BE2C (cell line): ENCODE measurements at regions not wholly inside any gene's neighbourhood (a gene's known extent, or its start where the extent isn't known, plus 50 kb on each side); places are given as distances from the start of the nearest gene placed in this dataset.

ENCODE experiments used
- DNase-seq: peaks from one replicate; pipeline ENCODE4 v3.0.0-alpha.2; 2020
- H3K27me3 ChIP-seq: fragments of 250-450 bp; sonication (Bioruptor Pico); 2 replicates; pipeline ENCODE4 v1.5.1; 2020; ENCODE audit warnings: mild to moderate bottlenecking
- H3K36me3 ChIP-seq: fragments of 250-450 bp; sonication (Bioruptor Pico); 2 replicates; pipeline ENCODE4 v1.5.1; 2020; ENCODE audit warnings: mild to moderate bottlenecking
- H3K4me1 ChIP-seq: fragments of 250-450 bp; sonication (Bioruptor Pico); 2 replicates; pipeline ENCODE4 v1.5.1; 2020
- H3K4me3 ChIP-seq: 2 replicates; pipeline ENCODE4 v1.5.1; 2011; ENCODE audit warnings: low read depth, low read length
- H3K9me3 ChIP-seq: fragments of 250-450 bp; sonication (Bioruptor Pico); 2 replicates; pipeline ENCODE4 v1.5.1; 2020
- TF ChIP-seq, protein P1 (sequence below): IDR thresholded peaks from 2 replicates; pipeline ENCODE4 v1.5.1; 2012; ENCODE audit warnings: mild to moderate bottlenecking, low read depth, low read length

DNA sequence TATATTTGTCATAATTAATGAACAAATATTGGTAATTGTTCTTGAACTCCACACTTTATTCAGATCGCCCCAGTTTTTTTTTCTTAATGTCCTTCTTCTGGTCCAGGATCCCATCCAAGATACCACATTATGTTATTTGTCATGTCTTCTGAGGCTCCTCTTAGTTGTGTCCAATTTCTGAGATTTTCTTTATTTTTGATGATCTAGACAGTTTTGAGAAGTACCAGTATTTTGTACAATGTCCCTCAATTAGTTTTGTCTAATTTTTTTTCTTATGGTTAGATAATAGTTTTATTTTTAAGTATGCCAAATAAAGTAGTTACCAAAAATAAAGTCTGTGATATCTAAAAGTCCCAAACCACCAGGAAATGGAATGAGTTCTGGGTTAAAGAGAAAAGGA, 440.8 kb upstream of the ATP2B1 start:
- Histone ChIP-seq H3K9me3 (no peaks in the 10 kb centered on the region), H3K4me1 (0 out of 2 replicates have a peak, but pooled peaks cover 3% of the 10 kb centered on the region), H3K36me3 (no peaks in the 10 kb centered on the region), H3K27me3 (no peaks in the 10 kb centered on the region), H3K4me3 (no peak overlapping the region)
- TF ChIP-seq, protein P1, sequence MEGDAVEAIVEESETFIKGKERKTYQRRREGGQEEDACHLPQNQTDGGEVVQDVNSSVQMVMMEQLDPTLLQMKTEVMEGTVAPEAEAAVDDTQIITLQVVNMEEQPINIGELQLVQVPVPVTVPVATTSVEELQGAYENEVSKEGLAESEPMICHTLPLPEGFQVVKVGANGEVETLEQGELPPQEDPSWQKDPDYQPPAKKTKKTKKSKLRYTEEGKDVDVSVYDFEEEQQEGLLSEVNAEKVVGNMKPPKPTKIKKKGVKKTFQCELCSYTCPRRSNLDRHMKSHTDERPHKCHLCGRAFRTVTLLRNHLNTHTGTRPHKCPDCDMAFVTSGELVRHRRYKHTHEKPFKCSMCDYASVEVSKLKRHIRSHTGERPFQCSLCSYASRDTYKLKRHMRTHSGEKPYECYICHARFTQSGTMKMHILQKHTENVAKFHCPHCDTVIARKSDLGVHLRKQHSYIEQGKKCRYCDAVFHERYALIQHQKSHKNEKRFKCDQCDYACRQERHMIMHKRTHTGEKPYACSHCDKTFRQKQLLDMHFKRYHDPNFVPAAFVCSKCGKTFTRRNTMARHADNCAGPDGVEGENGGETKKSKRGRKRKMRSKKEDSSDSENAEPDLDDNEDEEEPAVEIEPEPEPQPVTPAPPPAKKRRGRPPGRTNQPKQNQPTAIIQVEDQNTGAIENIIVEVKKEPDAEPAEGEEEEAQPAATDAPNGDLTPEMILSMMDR: no peak
- no peak for DNase-seq

GRCh38 chr12:90129366-90130030, 420.9 kb upstream of the ATP2B1 start:
- Histone ChIP-seq H3K36me3 (no peaks in the 10 kb centered on the region), H3K4me3 (no peak overlapping the region), H3K4me1 (no peaks in the 10 kb centered on the region), H3K27me3 (no peaks in the 10 kb centered on the region), H3K9me3 (no peaks in the 10 kb centered on the region)
- no peak for DNase-seq
- TF ChIP-seq, protein P1: no peak

- H3K9me3 ChIP-seq: no peaks in the 10 kb centered on the region
- no peak for DNase-seq
- no peaks in the 10 kb centered on the region for H3K27me3 ChIP-seq
- no peaks in the 10 kb centered on the region for H3K36me3 ChIP-seq
- no peak overlapping the region for H3K4me3 ChIP-seq
- TF ChIP-seq, protein P1: no peak
- no peaks in the 10 kb centered on the region for H3K4me1 ChIP-seq
These were observed 419.9 kb upstream of the ATP2B1 start for GRCh38 chr12:90128526-90128925.

- TF ChIP-seq, protein P1: no peak
- DNase-seq: no peak
- Histone ChIP-seq H3K27me3 (no peaks in the 10 kb centered on the region), H3K9me3 (no peaks in the 10 kb centered on the region), H3K4me3 (no peak overlapping the region), H3K36me3 (no peaks in the 10 kb centered on the region), H3K4me1 (no peaks in the 10 kb centered on the region)
These were observed 417.5 kb upstream of the ATP2B1 start for GRCh38 chr12:90126125-90126524.

- Histone ChIP-seq H3K36me3 (no peaks in the 10 kb centered on the region), H3K4me3 (no peak overlapping the region), H3K4me1 (no peaks in the 10 kb centered on the region), H3K9me3 (no peaks in the 10 kb centered on the region), H3K27me3 (no peaks in the 10 kb centered on the region)
- TF ChIP-seq, protein P1: no peak
- no peak for DNase-seq
These were observed 416.3 kb upstream of the ATP2B1 start for GRCh38 chr12:90124914-90125313.

GRCh38 chr12:90124289-90124688, 415.7 kb upstream of the ATP2B1 start:
- Histone ChIP-seq H3K4me3 (no peak overlapping the region), H3K4me1 (no peaks in the 10 kb centered on the region), H3K27me3 (no peaks in the 10 kb centered on the region), H3K36me3 (no peaks in the 10 kb centered on the region), H3K9me3 (no peaks in the 10 kb centered on the region)
- no peak for DNase-seq
- TF ChIP-seq, protein P1: no peak
